ENCODE measurements at regions not wholly inside any gene's neighbourhood (a gene's known extent, or its start where the extent isn't known, plus 50 kb on each side); places are given as distances from the start of the nearest gene placed in this dataset.

- H3K4me3 ChIP-seq (ENCODE audit: low read depth, low read length), result no peak overlapping the region
- H3K27me3 ChIP-seq (ENCODE audit: control insufficient read depth, insufficient read depth, low read length), result no peaks in the 10 kb centered on the region
- no peak for DNase-seq (ENCODE audit: low read depth)
- TF ChIP-seq CTCF (IDR thresholded peaks at IDR 0.05; ENCODE audit: insufficient read depth, low read length, poor library complexity, severe bottlenecking), result no peak
- H3K36me3 ChIP-seq (ENCODE audit: control insufficient read depth, insufficient read depth, low read length), result no peaks in the 10 kb centered on the region
Observed at GRCh38 chr3:162366166-162366766, 869.7 kb downstream of the OTOL1 start.

- no peak for TF ChIP-seq CTCF (IDR thresholded peaks at IDR 0.05; ENCODE audit: insufficient read depth, low read length, poor library complexity, severe bottlenecking)
- no peak for DNase-seq (ENCODE audit: low read depth)
- no peaks in the 10 kb centered on the region for H3K27me3 ChIP-seq (ENCODE audit: control insufficient read depth, insufficient read depth, low read length)
- H3K4me3 ChIP-seq (ENCODE audit: low read depth, low read length), result no peak overlapping the region
- no peaks in the 10 kb centered on the region for H3K36me3 ChIP-seq (ENCODE audit: control insufficient read depth, insufficient read depth, low read length)
Observed at GRCh38 chr3:162367429-162368260, 871.0 kb downstream of the OTOL1 start.

- DNase-seq (ENCODE audit: low read depth), result no peak
- no peak for TF ChIP-seq CTCF (IDR thresholded peaks at IDR 0.05; ENCODE audit: insufficient read depth, low read length, poor library complexity, severe bottlenecking)
- H3K4me3 ChIP-seq (ENCODE audit: low read depth, low read length), result no peak overlapping the region
- H3K27me3 ChIP-seq (ENCODE audit: control insufficient read depth, insufficient read depth, low read length), result no peaks in the 10 kb centered on the region
- no peaks in the 10 kb centered on the region for H3K36me3 ChIP-seq (ENCODE audit: control insufficient read depth, insufficient read depth, low read length)
Observed at GRCh38 chr3:162368417-162368816, 871.8 kb downstream of the OTOL1 start.

- Histone ChIP-seq H3K4me3 (ENCODE audit: low read depth, low read length) (no peak overlapping the region), H3K36me3 (ENCODE audit: control insufficient read depth, insufficient read depth, low read length) (no peaks in the 10 kb centered on the region), H3K27me3 (ENCODE audit: control insufficient read depth, insufficient read depth, low read length) (no peaks in the 10 kb centered on the region)
- TF ChIP-seq CTCF (IDR thresholded peaks at IDR 0.05; ENCODE audit: insufficient read depth, low read length, poor library complexity, severe bottlenecking), result no peak
- no peak for DNase-seq (ENCODE audit: low read depth)
Observed at GRCh38 chr3:162369306-162369705, 872.7 kb downstream of the OTOL1 start.

GRCh38 chr3:162370141-162370540, 873.5 kb downstream of the OTOL1 start:
- Histone ChIP-seq H3K36me3 (ENCODE audit: control insufficient read depth, insufficient read depth, low read length) (no peaks in the 10 kb centered on the region), H3K27me3 (ENCODE audit: control insufficient read depth, insufficient read depth, low read length) (no peaks in the 10 kb centered on the region), H3K4me3 (ENCODE audit: low read depth, low read length) (no peak overlapping the region)
- DNase-seq (ENCODE audit: low read depth), result no peak
- TF ChIP-seq CTCF (IDR thresholded peaks at IDR 0.05; ENCODE audit: insufficient read depth, low read length, poor library complexity, severe bottlenecking), result no peak
